ENCODE measurements at regions not wholly inside any gene's neighbourhood (a gene's known extent, or its start where the extent isn't known, plus 50 kb on each side); places are given as distances from the start of the nearest gene placed in this dataset.

GRCh38 chr2:234669621-234670020 lies 172.7 kb upstream of the ARL4C start:
- Histone ChIP-seq H3K4me3 (ENCODE audit: low read depth, low read length) (no peak overlapping the region), H3K4me1 (ENCODE audit: control insufficient read depth, insufficient read depth, low read length) (no peaks in the 10 kb centered on the region), H3K27ac (ENCODE audit: extremely low read depth, low read depth, low read length) (no peak overlapping the region), H3K36me3 (ENCODE audit: control insufficient read depth in 2 of 2, insufficient read depth in 1 of 2, low read length in 2 of 2) (no peaks in the 10 kb centered on the region), H3K9me3 (ENCODE audit: control insufficient read depth, insufficient read depth, low read depth, low read length) (no peaks in the 10 kb centered on the region)
- ChIA-PET CTCF (interaction anchor here (0.7 to 1.0 kb wide), 4 partner anchors 9 to 447 kb away, joined by 3 to 4 read pairs (median 3); no protein-coding TSS in a partner anchor), POLR2A (no interaction called here)
- no peak for TF ChIP-seq ZNF341 (tag by site-specific recombination; IDR thresholded peaks at IDR 0.05; ENCODE audit: low read depth)
- no peak for TF ChIP-seq ZNF132 (tag by site-specific recombination; IDR thresholded peaks at IDR 0.05; ENCODE audit: borderline replicate concordance)
- TF ChIP-seq ZNF114 (tag by site-specific recombination; IDR thresholded peaks at IDR 0.05) = no peak
- TF ChIP-seq ZNF843 (tag by site-specific recombination; IDR thresholded peaks at IDR 0.05) = no peak
- TF ChIP-seq ZXDB (tag by site-specific recombination; IDR thresholded peaks at IDR 0.05) = no peak
- TF ChIP-seq BCL6B (tag by site-specific recombination; IDR thresholded peaks at IDR 0.05) = no peak
- TF ChIP-seq ZNF501 (tag by site-specific recombination; IDR thresholded peaks at IDR 0.05) = no peak
- TF ChIP-seq GFI1B (tag by site-specific recombination; IDR thresholded peaks at IDR 0.05) = no peak
- no peak for TF ChIP-seq SP3 (tag by site-specific recombination; IDR thresholded peaks at IDR 0.05)
- no peak for TF ChIP-seq KLF7 (tag by site-specific recombination; IDR thresholded peaks at IDR 0.05; ENCODE audit: borderline replicate concordance)
- no peak for TF ChIP-seq ZNF155 (tag by site-specific recombination; IDR thresholded peaks at IDR 0.05)
- TF ChIP-seq ZNF211 (tag by site-specific recombination; IDR thresholded peaks at IDR 0.05; ENCODE audit: low read depth) = no peak

GRCh38 chr2:234669001-234669400 lies 172.1 kb upstream of the ARL4C start:
- CTCF ChIA-PET = interaction anchor here (0.8 to 1.0 kb wide), 2 partner anchors 9 to 25 kb away, joined by 3 read pairs; no protein-coding TSS in a partner anchor
- no peaks in the 10 kb centered on the region for H3K9me3 ChIP-seq (ENCODE audit: control insufficient read depth, insufficient read depth, low read depth, low read length)

GRCh38 chr2:234666911-234667310 lies 170.0 kb upstream of the ARL4C start:
- TF ChIP-seq BCL6B (tag by site-specific recombination; IDR thresholded peaks at IDR 0.05) (no peak), ZEB2 (tag by site-specific recombination; IDR thresholded peaks at IDR 0.05) (no peak), ZSCAN30 (tag by site-specific recombination; IDR thresholded peaks at IDR 0.05) (no peak), ZNF549 (tag by site-specific recombination; IDR thresholded peaks at IDR 0.05) (no peak), KLF1 (tag by site-specific recombination; IDR thresholded peaks at IDR 0.05) (no peak), ZNF596 (tag by site-specific recombination; IDR thresholded peaks at IDR 0.05) (no peak), ZNF510 (tag by site-specific recombination; IDR thresholded peaks at IDR 0.05; ENCODE audit: insufficient replicate concordance) (no peak), ZNF654 (tag by site-specific recombination; IDR thresholded peaks at IDR 0.05; ENCODE audit: low read depth) (no peak), ZNF777 (tag by site-specific recombination; IDR thresholded peaks at IDR 0.05; ENCODE audit: borderline replicate concordance) (no peak), ZNF354C (tag by site-specific recombination; IDR thresholded peaks at IDR 0.05; ENCODE audit: borderline replicate concordance, low read depth) (no peak), KLF16 (tag by site-specific recombination; IDR thresholded peaks at IDR 0.05) (no peak), SETDB1 (IDR thresholded peaks at IDR 0.05; ENCODE audit: insufficient read length, low read length) (no peak), ZNF48 (tag by site-specific recombination; IDR thresholded peaks at IDR 0.05) (no peak), ZNF239 (tag by site-specific recombination; IDR thresholded peaks at IDR 0.05) (no peak), ZBTB8A (tag by site-specific recombination; IDR thresholded peaks at IDR 0.05) (no peak), ZNF626 (tag by site-specific recombination; IDR thresholded peaks at IDR 0.05) (no peak), ZNF555 (tag by site-specific recombination; conservative IDR thresholded peaks at IDR 0.05) (no peak), ZNF677 (tag by site-specific recombination; IDR thresholded peaks at IDR 0.05) (no peak), IKZF3 (tag by site-specific recombination; IDR thresholded peaks at IDR 0.05) (no peak)
- ChIA-PET CTCF (no interaction called here), POLR2A (no interaction called here)
- Histone ChIP-seq H3K4me1 (ENCODE audit: control insufficient read depth, insufficient read depth, low read length) (no peaks in the 10 kb centered on the region), H3K36me3 (ENCODE audit: control insufficient read depth in 2 of 2, insufficient read depth in 1 of 2, low read length in 2 of 2) (no peaks in the 10 kb centered on the region), H3K9me3 (ENCODE audit: control insufficient read depth, insufficient read depth, low read depth, low read length) (no peaks in the 10 kb centered on the region), H3K4me3 (ENCODE audit: low read depth, low read length) (no peak overlapping the region), H3K27ac (ENCODE audit: extremely low read depth, low read depth, low read length) (no peak overlapping the region)

More at GRCh38 chr2:234669001-234669400, 172.1 kb upstream of the ARL4C start:
- TF ChIP-seq ZNF549 (tag by site-specific recombination; IDR thresholded peaks at IDR 0.05) = no peak
- TF ChIP-seq ZNF302 (tag by site-specific recombination; IDR thresholded peaks at IDR 0.05; ENCODE audit: low read depth) = no peak
- TF ChIP-seq YY1 (tag by site-specific recombination; IDR thresholded peaks at IDR 0.05) = no peak
- no peak for TF ChIP-seq ZBTB21 (tag by site-specific recombination; IDR thresholded peaks at IDR 0.05)
- no peak for TF ChIP-seq ZNF239 (tag by site-specific recombination; IDR thresholded peaks at IDR 0.05)
- TF ChIP-seq REPIN1 (tag by site-specific recombination; IDR thresholded peaks at IDR 0.05; ENCODE audit: low read depth) = no peak
- TF ChIP-seq ZXDB (tag by site-specific recombination; IDR thresholded peaks at IDR 0.05) = no peak
- no peak for TF ChIP-seq SP2 (tag by site-specific recombination; IDR thresholded peaks at IDR 0.05)
- no peak for TF ChIP-seq ZNF560 (tag by site-specific recombination; IDR thresholded peaks at IDR 0.05; ENCODE audit: borderline replicate concordance)
- TF ChIP-seq MZF1 (tag by site-specific recombination; IDR thresholded peaks at IDR 0.05; ENCODE audit: borderline replicate concordance) = no peak
- Histone ChIP-seq H3K4me3 (ENCODE audit: low read depth, low read length) (no peak overlapping the region), H3K36me3 (ENCODE audit: control insufficient read depth in 2 of 2, insufficient read depth in 1 of 2, low read length in 2 of 2) (no peaks in the 10 kb centered on the region), H3K4me1 (ENCODE audit: control insufficient read depth, insufficient read depth, low read length) (no peaks in the 10 kb centered on the region), H3K27ac (ENCODE audit: extremely low read depth, low read depth, low read length) (no peak overlapping the region)
- POLR2A ChIA-PET = no interaction called here

All from HEK293 (cell line).